ENCODE measurements at regions not wholly inside any gene's neighbourhood (a gene's known extent, or its start where the extent isn't known, plus 50 kb on each side); places are given as distances from the start of the nearest gene placed in this dataset.

DNA sequence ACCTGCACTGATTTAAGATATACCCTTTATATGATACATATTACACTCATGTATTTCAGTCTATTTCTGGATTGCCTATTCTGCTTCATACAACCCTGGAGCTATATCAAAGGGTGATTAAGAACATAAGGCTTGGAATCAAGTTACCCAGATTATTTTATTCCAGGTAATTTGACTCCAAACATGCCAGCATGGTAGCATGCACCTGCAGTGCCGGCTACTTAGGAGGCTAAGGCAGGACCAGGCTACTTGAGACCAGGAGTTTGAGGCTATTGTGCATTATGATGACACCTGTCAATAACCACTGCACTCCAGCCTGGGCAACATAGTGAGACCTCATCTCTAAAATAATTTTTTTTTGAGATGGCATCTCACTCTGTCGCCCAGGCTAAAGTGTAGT lies 50.4 kb upstream of the NEO1 start:
- no peak for DNase-seq (ENCODE audit: low spot score)

GRCh38 chr15:73000293-73000692 lies 52.0 kb upstream of the NEO1 start:
- DNase-seq (ENCODE audit: low spot score), result no peak

DNA sequence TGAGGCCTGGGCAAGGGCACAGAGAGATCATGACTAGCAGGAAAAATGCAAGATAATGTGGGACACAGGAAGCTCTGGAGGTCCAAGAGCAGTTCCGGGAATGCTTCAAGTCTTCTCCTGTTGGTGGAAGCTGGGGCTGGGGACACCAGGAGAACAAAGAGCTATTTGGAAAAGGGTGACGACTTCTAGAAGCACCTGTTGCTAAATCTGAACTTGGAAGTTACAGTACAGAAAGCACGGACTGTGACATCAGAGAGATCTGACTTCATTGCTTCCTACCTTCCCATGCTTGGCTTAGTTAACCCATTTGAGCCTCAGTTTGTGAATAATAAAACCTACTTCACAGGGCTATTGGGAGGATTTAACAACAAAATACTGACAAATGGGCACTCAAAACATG lies 52.7 kb upstream of the NEO1 start:
- no peak for DNase-seq (ENCODE audit: low spot score)

- DNase-seq (ENCODE audit: low spot score), result no peak
Measured at GRCh38 chr15:72998681-72999466, 53.4 kb upstream of the NEO1 start.

DNA sequence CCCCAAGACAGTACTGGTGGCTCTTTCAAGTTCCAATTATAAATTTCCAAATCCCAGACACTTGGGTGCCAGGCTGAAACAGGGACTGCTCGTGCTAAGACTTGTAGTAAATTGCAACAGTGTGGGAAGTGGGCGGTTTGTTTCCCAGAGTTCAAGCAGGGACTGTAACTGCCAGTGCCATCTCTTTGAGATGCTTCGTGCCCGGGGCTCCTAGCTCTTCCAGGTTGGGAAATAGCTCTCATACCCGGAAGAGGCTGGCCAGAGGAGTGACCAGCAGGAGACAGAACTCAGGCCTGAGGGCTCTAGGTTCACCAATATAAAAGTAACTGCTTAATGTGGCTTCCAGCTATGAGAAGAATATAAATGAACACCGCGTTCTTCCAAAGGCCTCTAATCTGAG lies 54.0 kb upstream of the NEO1 start:
- no peak for DNase-seq (ENCODE audit: low spot score)

GRCh38 chr15:72995849-72996248 lies 56.4 kb upstream of the NEO1 start:
- DNase-seq (ENCODE audit: low spot score), result no peak

DNA sequence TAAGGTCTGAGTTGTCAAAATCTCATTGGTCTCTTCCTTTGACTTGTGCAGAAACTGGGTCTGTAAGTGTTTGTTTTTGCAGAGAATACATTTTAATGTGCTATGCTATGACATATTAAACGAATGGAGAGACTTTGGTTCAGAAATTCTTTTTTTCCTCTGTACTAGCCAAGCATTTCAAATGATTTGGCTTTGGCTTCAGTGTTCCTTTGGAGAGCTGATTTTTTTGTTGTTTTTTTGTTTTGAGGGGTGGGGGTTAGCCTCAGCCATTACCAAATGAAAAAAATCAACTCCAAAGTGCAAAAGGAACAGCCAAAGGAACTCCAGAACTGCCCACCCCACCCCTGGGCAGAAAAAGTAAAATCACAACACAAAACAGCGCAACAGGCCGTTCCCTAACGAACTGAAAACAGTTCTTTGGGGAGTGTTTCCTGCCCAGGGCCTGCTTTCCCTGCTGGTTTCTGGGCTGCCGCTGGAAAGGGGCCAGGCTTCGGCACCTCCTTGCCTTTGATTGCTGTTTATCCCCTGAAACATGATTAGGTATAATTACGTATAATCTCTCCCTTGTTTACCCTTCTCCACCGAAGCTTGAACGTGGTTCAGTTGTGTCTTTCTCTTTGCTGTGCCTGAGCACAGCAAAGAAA lies 57.6 kb upstream of the NEO1 start:
- DNase-seq (ENCODE audit: low spot score), result peak; percentile 83

DNA sequence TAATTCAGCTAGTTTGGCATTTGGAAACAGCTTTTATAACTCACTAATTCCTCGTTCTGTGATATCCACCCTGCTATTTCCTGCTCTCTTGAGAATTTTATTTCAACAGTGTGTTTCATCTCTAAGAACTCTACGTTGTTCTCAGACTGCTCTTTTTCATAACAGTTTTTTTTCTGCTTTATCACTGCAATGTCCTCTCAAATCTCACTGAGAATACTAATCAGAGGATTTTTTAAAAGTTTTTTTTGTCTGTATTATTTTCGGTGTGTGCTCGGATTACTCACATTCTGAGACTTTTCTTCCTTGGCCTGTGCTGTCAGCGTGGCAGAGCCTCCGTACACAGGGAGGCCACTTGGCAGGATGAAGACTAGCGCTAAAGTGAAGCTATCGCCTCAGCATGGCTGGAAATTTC lies 59.4 kb upstream of the NEO1 start:
- DNase-seq (ENCODE audit: low spot score), result no peak

GRCh38 chr15:72991026-72991425 lies 61.2 kb upstream of the NEO1 start:
- no peak for DNase-seq (ENCODE audit: low spot score)

GRCh38 chr15:72983801-72984545 lies 68.3 kb upstream of the NEO1 start:
- no peak for DNase-seq (ENCODE audit: low spot score)

- DNase-seq (ENCODE audit: low spot score), result no peak
Measured at GRCh38 chr15:72982714-72983113, 69.5 kb upstream of the NEO1 start.

DNA sequence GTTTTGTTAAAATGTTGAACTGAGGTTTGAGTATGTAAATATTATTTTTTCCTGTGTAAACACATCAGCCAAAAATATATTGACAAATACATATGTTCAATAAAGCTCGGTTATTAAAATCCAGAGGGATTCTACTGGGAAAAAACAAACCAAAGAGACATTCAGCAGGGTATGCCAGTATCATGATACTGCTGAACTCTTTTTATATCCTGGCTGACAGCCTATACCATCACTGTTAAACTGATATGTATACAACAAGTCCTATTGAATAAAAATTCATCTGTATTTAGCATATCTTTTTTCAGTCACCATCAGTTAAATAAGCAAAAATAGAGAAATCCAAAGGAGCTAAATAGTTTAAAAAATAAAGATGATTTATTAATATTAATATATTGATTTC lies 71.6 kb upstream of the NEO1 start:
- no peak for DNase-seq (ENCODE audit: low spot score)

DNA sequence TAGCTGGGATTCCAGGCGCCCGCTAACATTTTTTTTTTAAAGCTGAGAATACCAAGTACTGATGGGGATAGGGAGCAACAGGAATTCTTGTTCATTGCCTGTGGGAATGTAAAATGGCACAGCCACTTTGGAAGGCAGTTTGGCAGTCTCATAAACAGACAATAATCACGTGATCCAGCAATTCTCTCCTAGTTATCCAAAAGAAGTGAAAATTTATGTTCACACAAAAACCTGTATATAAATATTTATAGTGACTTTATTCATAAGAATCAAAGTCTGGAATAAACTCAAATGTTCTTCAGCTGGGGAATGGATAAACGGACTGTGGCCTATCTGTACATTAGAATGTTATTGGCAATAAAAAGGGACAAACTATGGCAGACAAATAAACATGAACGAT lies 72.5 kb upstream of the NEO1 start:
- no peak for DNase-seq (ENCODE audit: low spot score)

- DNase-seq (ENCODE audit: low spot score), result no peak
Measured at GRCh38 chr15:72979308-72979707, 73.0 kb upstream of the NEO1 start.

GRCh38 chr15:72978223-72978622 lies 74.0 kb upstream of the NEO1 start:
- no peak for DNase-seq (ENCODE audit: low spot score)

- no peak for DNase-seq (ENCODE audit: low spot score)
Measured at GRCh38 chr15:72972362-72972761, 79.9 kb upstream of the NEO1 start.

DNA sequence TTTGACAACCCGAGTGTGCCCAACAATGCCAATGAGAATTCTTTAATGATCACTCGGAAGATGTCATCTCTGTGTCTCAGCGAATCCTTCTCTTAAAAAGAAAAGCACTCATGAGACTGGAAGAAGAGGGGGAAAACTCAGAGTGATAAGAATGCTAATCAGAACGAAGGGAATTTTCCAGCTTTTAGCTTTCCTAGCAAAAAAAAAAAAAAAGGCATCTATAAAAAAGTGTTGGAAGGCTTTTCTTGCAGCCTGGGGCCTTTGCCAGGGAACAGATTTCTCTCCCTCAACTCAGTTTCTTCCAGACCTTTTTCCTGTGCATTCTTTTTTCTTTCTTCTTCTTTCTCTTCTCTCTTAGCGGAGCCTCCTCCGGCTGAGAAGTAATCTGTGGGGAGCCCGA lies 80.5 kb upstream of the NEO1 start:
- no peak for DNase-seq (ENCODE audit: low spot score)

GRCh38 chr15:72970933-72971760 lies 81.1 kb upstream of the NEO1 start:
- DNase-seq (ENCODE audit: low spot score), result no peak

DNA sequence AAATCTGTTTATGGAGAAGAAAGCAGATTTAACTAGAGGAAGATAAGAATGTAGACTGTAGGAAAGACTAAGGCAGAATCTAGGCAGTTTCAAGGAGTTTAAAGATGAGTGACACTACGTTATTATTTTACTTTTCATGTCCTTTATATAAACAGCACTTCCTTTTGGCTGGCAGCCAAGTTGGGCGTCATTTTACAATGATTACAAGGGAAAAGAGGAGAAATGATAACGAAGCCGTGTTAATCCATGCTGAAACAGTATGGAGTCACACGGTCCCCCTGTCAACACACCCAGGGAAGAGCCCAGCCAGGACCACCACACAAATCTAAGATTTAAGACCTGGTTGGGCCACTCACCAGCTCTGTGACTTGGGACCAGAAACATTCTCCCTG lies 83.7 kb upstream of the NEO1 start:
- no peak for DNase-seq (ENCODE audit: low spot score)

GRCh38 chr15:72967811-72968530 lies 84.3 kb upstream of the NEO1 start:
- no peak for DNase-seq (ENCODE audit: low spot score)

DNA sequence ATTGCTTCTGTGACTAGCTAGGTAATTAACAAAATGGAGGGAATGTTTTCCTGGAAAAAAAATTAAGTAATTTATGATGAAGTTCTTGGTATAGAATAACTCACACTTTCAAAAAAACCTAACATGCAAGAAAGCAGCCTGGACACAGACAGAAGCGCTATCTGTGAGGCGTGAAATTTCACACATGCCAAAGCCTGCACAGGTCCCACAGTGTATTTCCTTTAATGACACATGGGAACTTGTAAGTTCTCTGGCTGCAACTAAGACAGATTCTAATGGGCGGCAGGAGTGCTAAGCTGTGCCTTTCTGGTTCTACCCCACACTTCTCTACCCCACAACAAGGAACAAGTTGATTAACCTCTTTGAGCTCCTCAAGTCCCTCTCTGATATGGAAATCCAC lies 84.9 kb upstream of the NEO1 start:
- DNase-seq (ENCODE audit: low spot score), result no peak

DNA sequence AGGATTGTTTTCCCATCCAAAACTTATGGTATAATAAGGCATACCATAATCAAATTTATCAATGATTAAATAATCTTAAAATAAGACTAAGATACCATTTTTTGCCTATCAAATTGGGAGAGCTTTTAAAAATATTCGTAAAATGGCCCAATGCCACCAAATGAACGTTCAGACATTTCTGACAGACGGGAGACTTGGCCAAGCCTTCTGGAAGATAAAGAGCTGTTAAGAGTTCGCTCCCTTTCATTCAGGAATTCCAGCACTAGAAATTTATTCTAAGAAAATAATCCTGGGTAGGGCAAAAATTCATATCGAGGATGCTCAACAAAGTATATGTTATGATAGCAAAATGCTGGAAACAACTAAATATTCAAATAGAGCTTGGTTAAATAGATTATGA lies 85.6 kb upstream of the NEO1 start:
- no peak for DNase-seq (ENCODE audit: low spot score)
